Natural killer cell (primary cell): ENCODE measurements at regions not wholly inside any gene's neighbourhood (a gene's known extent, or its start where the extent isn't known, plus 50 kb on each side); places are given as distances from the start of the nearest gene placed in this dataset.

Experiments
- ATAC-seq, 3 donors: fragments of 150-1000 bp in 2 of 3; fragments of 200-7000 bp in 1 of 3; cut with Tn5 transposase; 1 replicate in 1 of 3; 2 replicates in 2 of 3; pipeline ENCODE4 v1.10.0; 2021; ENCODE audit warnings: mild to moderate bottlenecking in 2 of 3, moderate library complexity in 2 of 3
- DNase-seq, 2 donors: peaks; one replicate each; pipeline versions ENCODE4 v3.0.0 to v3.0.0-alpha.2; 2013 to 2021; ENCODE audit warnings: mixed read lengths in 1 of 2
- H3K27ac ChIP-seq: one replicate; pipeline ENCODE4 v1.5.1; 2013; ENCODE audit warnings: mild to moderate bottlenecking, low read length
- H3K27me3 ChIP-seq: one replicate; pipeline ENCODE4 v1.6.1; 2013; ENCODE audit warnings: low read length; ENCODE audit not compliant: control insufficient read depth, insufficient read depth
- H3K36me3 ChIP-seq: one replicate; pipeline ENCODE4 v1.6.1; 2013; ENCODE audit warnings: low read length; ENCODE audit not compliant: control insufficient read depth, insufficient read depth
- H3K4me1 ChIP-seq: one replicate; pipeline ENCODE4 v1.6.1; 2013; ENCODE audit warnings: low read length; ENCODE audit not compliant: control insufficient read depth, insufficient read depth
- H3K4me3 ChIP-seq: one replicate; pipeline ENCODE4 v1.5.1; 2013; ENCODE audit warnings: low read length
- H3K9me3 ChIP-seq: one replicate; pipeline ENCODE4 v1.6.1; 2013; ENCODE audit warnings: low read length; ENCODE audit not compliant: control insufficient read depth, insufficient read depth
- H3K27ac Mint-ChIP-seq, 2 donors: one replicate each; pipeline ENCODE4 v1.8.0; 2022; ENCODE audit warnings: mild to moderate bottlenecking in 2 of 2, mixed read lengths in 2 of 2, moderate library complexity in 1 of 2
- H3K27me3 Mint-ChIP-seq, 2 donors: one replicate each; pipeline ENCODE4 v1.8.0; 2022; ENCODE audit warnings: low read depth in 2 of 2, mixed read lengths in 2 of 2
- H3K36me3 Mint-ChIP-seq: one replicate; pipeline ENCODE4 v1.8.0; 2022; ENCODE audit warnings: mixed read lengths
- H3K4me1 Mint-ChIP-seq, 2 donors: one replicate each; pipeline ENCODE4 v1.8.0; 2022; ENCODE audit warnings: mixed read lengths in 2 of 2
- H3K4me3 Mint-ChIP-seq: one replicate; pipeline ENCODE4 v1.8.0; 2022; ENCODE audit warnings: mild to moderate bottlenecking, moderate library complexity, mixed read lengths
- H3K9me3 Mint-ChIP-seq, 2 donors: one replicate each; pipeline ENCODE4 v1.8.0; 2022; ENCODE audit warnings: mixed read lengths in 2 of 2
- WGBS: methylation state at CpG from one replicate; pipeline ENCODE4 v1.1.7; 2013; ENCODE audit warnings: missing lambda C conversion rate; ENCODE audit not compliant: insufficient coverage; 5-methylcytosine and 5-hydroxymethylcytosine counted together
- intact Hi-C: fragments of 100-400 bp; cut with micrococcal nuclease; formaldehyde crosslinking; loops from one replicate; pipeline ENCODE4 v1.14.2; 2022
- TF ChIP-seq, protein P1 (sequence below): fragments of 200-600 bp; IDR thresholded peaks from one replicate; pipeline ENCODE4 v1.8.0; 2022; ENCODE audit warnings: antibody characterized with exemption

DNA sequence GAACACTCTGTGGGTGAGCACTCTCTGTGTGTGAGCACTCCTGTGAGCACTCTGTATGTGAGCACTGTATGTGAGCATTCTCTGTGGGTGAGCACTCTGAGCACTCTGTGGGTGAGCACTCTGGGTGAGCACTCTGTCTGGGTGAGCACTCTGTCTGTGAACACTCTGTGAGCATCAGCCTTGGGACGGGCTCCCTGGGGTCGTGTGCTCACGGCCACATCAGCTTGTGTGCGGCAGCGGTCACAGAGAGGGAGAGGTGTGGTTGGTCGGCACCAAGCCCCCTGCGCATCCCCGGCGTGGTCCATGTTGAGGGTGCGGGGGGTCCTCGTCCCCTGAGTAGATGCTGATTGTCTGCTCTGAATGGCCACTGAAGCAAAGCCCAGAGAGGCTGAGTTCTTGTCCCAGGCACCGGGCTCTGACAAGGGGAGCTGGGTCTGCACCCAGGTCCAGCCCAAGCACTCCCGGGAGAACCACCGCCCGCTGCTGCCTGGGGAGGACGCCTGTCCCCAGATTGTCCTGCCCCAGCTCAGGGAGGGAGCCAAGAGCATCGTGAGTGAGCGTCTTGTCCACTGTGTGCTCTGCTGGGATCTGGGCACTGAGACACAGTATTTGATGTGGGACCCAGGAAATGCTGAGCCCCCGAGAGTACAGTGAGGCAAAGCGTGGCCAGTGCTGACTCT lies 143.7 kb downstream of the DNAJB6 start:
- no peaks in the 10 kb centered on the region for H3K9me3 ChIP-seq
- H3K27me3 ChIP-seq = no peaks in the 10 kb centered on the region
- H3K4me3 Mint-ChIP-seq = no peak overlapping the region
- WGBS = 85% methylated on average over 19 of the region's 20 CpGs
- ATAC-seq (no peak), DNase-seq (no peak)
- no peaks in the 10 kb centered on the region for H3K9me3 Mint-ChIP-seq
- H3K27ac Mint-ChIP-seq = no peak overlapping the region
- H3K36me3 ChIP-seq = no peaks in the 10 kb centered on the region
- no peak overlapping the region for H3K27ac ChIP-seq
- H3K4me1 ChIP-seq = no peaks in the 10 kb centered on the region
- peaks cover 0 to 11% of the 10 kb centered on the region in 2 donors for H3K27me3 Mint-ChIP-seq
- TF ChIP-seq, protein P1, sequence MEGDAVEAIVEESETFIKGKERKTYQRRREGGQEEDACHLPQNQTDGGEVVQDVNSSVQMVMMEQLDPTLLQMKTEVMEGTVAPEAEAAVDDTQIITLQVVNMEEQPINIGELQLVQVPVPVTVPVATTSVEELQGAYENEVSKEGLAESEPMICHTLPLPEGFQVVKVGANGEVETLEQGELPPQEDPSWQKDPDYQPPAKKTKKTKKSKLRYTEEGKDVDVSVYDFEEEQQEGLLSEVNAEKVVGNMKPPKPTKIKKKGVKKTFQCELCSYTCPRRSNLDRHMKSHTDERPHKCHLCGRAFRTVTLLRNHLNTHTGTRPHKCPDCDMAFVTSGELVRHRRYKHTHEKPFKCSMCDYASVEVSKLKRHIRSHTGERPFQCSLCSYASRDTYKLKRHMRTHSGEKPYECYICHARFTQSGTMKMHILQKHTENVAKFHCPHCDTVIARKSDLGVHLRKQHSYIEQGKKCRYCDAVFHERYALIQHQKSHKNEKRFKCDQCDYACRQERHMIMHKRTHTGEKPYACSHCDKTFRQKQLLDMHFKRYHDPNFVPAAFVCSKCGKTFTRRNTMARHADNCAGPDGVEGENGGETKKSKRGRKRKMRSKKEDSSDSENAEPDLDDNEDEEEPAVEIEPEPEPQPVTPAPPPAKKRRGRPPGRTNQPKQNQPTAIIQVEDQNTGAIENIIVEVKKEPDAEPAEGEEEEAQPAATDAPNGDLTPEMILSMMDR = no peak
- intact Hi-C loops = no loop called here
- H3K4me1 Mint-ChIP-seq = no peaks in the 10 kb centered on the region
- no peaks in the 10 kb centered on the region for H3K36me3 Mint-ChIP-seq
- H3K4me3 ChIP-seq = no peak overlapping the region

DNA sequence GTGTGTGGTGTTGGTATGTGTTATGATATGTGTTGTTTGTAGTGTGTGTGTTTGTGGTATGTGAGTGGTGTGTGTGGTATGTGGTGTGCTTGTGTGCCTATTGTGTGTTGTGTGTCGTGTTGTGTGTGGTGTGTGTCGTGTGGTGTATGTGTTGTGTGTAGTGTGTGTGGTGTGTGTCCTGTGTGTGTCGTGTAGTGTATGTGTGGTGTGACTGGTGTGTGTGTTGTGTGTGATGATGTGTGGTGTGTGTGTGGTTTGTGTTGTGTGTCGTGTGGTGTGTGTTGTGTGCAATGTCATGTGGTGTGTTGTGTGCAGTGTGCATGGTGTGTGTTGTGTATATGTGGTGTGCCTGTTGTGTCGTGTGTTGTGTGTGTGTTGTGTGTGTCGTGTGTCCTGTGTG lies 144.6 kb downstream of the DNAJB6 start:
- H3K4me3 ChIP-seq = no peak overlapping the region
- DNase-seq (no peak), ATAC-seq (no peak)
- intact Hi-C loops = no loop called here
- no peaks in the 10 kb centered on the region for H3K36me3 Mint-ChIP-seq
- no peak overlapping the region for H3K27ac ChIP-seq
- no peak overlapping the region for H3K27ac Mint-ChIP-seq
- H3K36me3 ChIP-seq = no peaks in the 10 kb centered on the region
- H3K9me3 ChIP-seq = no peaks in the 10 kb centered on the region
- WGBS = 94% methylated on average over 6 of the region's 6 CpGs
- no peak overlapping the region for H3K4me3 Mint-ChIP-seq
- H3K27me3 Mint-ChIP-seq = peaks cover 1 to 6% of the 10 kb centered on the region in 2 donors
- H3K27me3 ChIP-seq = no peaks in the 10 kb centered on the region
- TF ChIP-seq, protein P1 = no peak
- H3K4me1 ChIP-seq = no peaks in the 10 kb centered on the region
- no peaks in the 10 kb centered on the region for H3K4me1 Mint-ChIP-seq
- H3K9me3 Mint-ChIP-seq = no peaks in the 10 kb centered on the region

DNA sequence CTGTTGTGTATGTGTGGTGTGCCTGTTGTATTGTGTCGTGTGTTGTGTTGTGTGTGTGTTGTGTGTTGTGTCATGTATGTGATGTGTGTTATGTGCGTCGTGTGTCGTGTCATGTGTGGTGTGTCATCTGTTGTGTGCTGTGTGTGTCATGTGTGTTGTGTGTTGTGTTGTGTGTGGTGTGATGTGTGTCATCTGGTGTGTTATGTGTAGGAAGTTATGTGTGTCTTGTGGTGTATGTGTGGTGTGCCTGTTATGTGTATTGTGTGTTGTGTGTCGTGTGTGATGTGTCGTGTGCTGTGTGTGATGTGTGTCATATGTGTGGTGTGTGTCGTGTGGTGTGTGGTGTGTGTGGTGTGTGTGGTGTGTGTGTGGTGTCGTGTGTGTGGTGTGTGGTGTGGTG lies 145.2 kb downstream of the DNAJB6 start:
- Histone ChIP-seq H3K27ac (no peak overlapping the region), H3K9me3 (no peaks in the 10 kb centered on the region), H3K4me1 (no peaks in the 10 kb centered on the region), H3K27me3 (no peaks in the 10 kb centered on the region), H3K36me3 (no peaks in the 10 kb centered on the region), H3K4me3 (no peak overlapping the region)
- intact Hi-C loops = no loop called here
- TF ChIP-seq, protein P1 = no peak
- no peak for ATAC-seq
- Mint-ChIP-seq H3K27ac (no peak overlapping the region), H3K27me3 (peaks cover 6 to 8% of the 10 kb centered on the region in 2 donors), H3K4me3 (no peak overlapping the region), H3K4me1 (no peaks in the 10 kb centered on the region), H3K36me3 (no peaks in the 10 kb centered on the region), H3K9me3 (no peaks in the 10 kb centered on the region)
- WGBS = 97% methylated on average over 8 of the region's 8 CpGs
- no peak for DNase-seq

DNA sequence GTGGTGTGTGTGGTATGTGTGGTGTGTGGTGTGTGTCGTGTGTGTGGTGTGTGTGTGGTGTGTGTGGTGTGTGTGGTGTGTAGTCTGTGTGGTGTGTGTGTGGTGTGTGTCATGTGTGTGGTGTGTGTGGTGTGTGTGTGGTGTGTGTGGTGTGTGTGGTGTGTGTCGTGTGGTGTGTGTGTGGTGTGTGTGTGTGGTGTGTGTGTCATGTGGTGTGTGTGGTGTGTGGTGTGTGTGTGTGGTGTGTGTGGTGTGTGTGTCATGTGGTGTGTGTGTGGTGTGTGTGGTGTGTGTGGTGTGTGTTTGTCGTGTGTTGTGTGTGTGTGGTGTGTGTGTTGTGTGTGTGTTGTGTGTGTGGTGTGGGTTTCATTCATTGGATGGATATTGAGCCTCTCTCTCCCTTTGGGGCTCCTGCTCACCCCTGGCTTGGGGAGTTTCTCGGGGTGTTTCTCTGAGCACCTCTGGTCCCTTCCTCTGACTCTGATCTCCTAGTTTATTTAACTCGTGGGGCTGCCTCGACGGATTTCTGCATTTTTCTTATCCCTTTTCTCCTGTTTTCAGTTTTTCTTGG lies 145.8 kb downstream of the DNAJB6 start:
- Mint-ChIP-seq H3K4me1 (peaks cover 0 to 5% of the 10 kb centered on the region in 2 donors), H3K36me3 (no peaks in the 10 kb centered on the region), H3K27me3 (peaks cover 10 to 12% of the 10 kb centered on the region in 2 donors), H3K27ac (no peak overlapping the region), H3K9me3 (no peaks in the 10 kb centered on the region), H3K4me3 (no peak overlapping the region)
- no peak overlapping the region for H3K27ac ChIP-seq
- TF ChIP-seq, protein P1 = no peak
- no peaks in the 10 kb centered on the region for H3K9me3 ChIP-seq
- no peaks in the 10 kb centered on the region for H3K27me3 ChIP-seq
- H3K4me3 ChIP-seq = no peak overlapping the region
- WGBS = 70% methylated on average over 5 of the region's 7 CpGs
- ATAC-seq (no peak), DNase-seq (no peak)
- no peaks in the 10 kb centered on the region for H3K36me3 ChIP-seq
- intact Hi-C loops = no loop called here
- no peaks in the 10 kb centered on the region for H3K4me1 ChIP-seq
